Body of pancreas (tissue), 4 donors: ENCODE measurements at regions not wholly inside any gene's neighbourhood (a gene's known extent, or its start where the extent isn't known, plus 50 kb on each side); places are given as distances from the start of the nearest gene placed in this dataset.

Experiments used
- CTCF ChIP-seq, 7 experiments: fragments of 450-650 bp in 4 of 7; fragments of 200-600 bp in 3 of 7; sonication (generic) in 3 of 7; IDR thresholded peaks; one replicate each; pipeline ENCODE4 v1.5.1; 2016 to 2019; ENCODE audit warnings: antibody characterized with exemption in 7 of 7
- POLR2A ChIP-seq, 3 donors: fragments of 450-650 bp; IDR thresholded peaks; one replicate each; pipeline ENCODE4 v1.6.1; 2016; ENCODE audit warnings: antibody characterized with exemption in 3 of 3, mild to moderate bottlenecking in 2 of 3

- TF ChIP-seq POLR2A (IDR thresholded peaks at IDR 0.05) (no peak), CTCF (IDR thresholded peaks at IDR 0.05) (no peak)
These were observed 75.4 kb upstream of the CTNNA1 start for GRCh38 chr5:138677782-138678181.
